Cerebellar cortex (tissue), 1 donor: ENCODE measurements at regions not wholly inside any gene's neighbourhood (a gene's known extent, or its start where the extent isn't known, plus 50 kb on each side); places are given as distances from the start of the nearest gene placed in this dataset.

ENCODE experiments used
- DNase-seq: peaks from one replicate; pipeline ENCODE4 v3.0.0-alpha.2; 2015; ENCODE audit warnings: low spot score

GRCh38 chr22:48984639-48985038, 843.0 kb downstream of the BRD1 start:
- DNase-seq = no peak

GRCh38 chr22:48982321-48982905, 845.3 kb downstream of the BRD1 start:
- no peak for DNase-seq

DNA sequence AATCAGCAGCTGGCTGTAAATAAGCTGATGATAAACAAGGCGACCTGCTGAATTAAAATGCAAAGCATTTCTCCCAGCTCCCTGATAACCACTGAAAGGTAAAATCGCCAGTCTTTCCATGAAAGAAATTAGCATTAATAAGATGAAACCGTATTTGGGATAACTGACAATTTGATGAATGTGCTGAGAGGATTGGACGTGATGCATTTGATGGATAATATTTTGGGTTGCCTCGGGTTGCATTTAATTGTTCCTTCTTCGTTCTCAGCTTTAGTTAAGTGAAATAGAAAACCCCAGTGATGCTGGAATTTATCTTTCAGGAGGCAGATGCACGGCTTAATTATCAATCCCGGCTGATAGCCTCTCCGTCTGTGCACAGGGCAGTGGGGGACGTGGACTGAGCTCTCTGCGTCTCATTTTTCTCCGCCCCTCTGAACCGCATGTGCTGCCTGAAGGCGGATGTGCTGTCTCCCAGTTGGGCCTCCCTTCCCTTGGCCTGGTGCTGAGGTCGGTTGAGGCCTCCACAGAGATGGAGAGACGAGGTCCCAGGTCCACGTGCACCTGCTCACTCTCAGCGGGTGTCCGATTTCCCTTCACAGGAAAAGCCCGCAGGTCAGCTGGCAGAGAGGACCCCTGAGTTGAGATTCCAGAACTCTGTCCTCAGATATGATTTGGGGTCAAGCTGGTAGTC, 846.2 kb downstream of the BRD1 start:
- DNase-seq = no peak

- DNase-seq = no peak
Observed at GRCh38 chr22:48980918-48981317, 846.8 kb downstream of the BRD1 start.

GRCh38 chr22:48980409-48980808, 847.3 kb downstream of the BRD1 start:
- no peak for DNase-seq

DNA sequence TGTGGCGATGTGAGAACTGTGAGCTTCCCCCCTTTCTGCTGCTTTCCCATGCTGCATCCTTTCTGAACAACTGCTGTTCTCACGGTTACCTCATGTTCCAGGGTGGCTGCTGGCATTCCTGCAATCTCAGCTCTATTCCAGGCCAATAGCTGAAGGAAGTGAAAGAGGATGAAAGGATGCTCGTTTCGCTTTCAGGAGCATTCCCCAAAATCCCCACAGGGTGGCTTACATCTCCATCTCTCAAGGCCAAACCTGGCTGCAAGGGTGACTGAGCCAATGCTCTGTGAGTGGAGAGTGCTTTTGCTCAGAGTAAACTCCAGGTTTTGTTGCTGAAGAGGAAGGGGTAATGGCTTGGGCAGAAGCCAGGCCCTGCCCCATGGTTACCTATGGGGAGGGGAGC, 848.2 kb downstream of the BRD1 start:
- peak; percentile 49 for DNase-seq

DNA sequence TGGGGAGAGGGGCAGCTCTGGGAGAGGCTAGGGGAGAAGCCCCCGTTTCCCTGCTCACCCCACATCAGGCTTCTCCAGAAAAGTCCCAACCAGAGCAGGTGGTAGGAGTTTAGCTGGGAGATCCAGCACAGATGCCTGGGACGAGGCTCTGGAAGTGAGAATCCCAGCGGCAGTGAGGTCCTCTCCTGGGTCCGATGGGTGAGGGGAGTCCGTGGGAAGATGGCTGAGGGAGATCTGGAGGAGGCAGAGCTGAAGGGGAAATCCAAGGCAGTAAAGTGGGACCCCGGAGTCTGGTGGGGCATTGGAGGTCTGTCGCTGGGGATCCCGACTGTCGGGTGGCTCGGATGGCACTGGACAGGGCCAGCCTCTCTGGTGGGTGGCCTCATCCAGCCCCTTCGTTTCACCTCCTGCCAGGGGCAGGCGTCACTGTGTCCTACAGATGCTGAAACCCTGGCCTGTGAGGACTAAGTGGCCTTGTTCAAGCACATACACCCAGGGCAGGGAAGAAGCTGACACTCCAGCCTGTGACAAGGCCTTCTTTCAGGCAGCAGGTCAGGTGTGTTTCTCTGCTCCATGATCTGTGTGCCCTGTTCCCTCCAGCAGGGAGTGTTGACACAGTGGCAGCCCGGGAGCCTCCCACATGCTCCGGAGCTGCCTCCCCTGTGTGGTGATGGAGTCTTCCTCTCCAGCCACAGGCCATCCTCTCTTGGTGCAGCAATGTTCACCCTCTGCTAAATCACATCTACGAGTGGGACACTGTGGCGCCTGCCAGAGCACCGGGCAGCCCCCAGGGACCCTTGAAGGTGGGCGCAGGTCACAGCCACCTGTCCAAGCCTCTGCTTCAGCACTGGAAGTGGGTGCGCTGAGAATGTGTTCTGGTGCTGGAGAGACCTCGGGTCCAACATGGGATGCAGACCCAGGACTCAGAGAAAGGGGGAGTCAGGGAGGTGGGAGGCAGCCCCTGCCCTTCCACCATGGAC, 850.8 kb downstream of the BRD1 start:
- DNase-seq = no peak

DNA sequence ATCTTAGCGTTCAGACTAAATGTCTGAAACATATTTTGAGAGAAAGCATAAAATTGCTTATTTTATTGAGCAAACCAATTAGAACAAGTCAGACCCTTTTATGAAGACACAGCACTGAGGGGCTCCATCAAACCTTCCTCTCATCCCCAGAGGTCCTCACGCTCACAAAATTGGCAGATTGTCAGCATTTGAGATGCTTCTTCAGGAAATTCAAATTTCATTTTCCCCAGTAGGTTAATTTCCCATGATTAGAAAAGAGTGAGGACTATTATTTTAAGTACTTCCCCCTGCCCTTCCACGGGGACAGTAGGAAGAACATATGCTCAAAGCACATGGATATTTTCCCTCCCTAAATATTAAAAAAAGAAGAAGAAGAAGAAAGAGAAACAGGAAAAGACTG, 851.8 kb downstream of the BRD1 start:
- no peak for DNase-seq

DNA sequence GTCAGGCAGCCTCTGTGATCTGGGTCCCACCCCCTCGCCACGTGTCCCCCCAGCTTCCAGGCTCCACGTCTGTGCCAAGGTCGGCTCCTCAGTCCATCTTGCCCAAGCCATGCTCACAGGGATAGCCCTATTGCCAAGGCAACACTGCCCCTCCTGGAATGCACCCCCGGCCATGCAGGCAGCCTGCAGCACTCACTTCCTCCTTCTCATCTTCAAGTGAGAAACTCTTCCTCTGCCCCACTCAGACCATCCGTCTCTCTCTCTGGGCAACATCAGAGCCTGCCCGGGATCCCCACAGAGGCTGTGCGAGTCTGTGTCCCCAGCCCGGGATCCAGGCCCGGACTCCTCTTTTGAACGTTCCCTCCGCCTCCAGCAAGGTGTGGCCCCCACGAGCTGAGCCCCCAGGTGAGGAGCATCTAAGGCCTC, 852.3 kb downstream of the BRD1 start:
- DNase-seq = no peak

GRCh38 chr22:48974443-48975315, 853.0 kb downstream of the BRD1 start:
- DNase-seq = no peak

DNA sequence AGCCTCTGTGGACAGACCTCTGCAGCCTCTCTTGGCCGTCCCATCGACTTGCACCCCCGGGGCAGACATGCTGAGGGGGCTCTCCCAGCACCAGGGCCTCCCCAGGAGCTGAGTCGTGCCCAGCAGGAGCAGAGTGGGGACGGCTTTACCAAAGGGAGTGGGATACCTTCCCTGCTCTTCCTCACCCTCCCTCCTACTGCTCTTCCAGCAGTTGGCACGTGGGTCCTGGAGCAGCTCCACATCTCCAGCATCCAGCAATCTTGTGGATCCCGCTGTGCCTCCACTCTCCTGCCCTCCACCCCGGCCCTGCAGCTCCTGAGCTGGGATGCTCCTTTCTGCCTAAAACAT, 854.0 kb downstream of the BRD1 start:
- no peak for DNase-seq

DNA sequence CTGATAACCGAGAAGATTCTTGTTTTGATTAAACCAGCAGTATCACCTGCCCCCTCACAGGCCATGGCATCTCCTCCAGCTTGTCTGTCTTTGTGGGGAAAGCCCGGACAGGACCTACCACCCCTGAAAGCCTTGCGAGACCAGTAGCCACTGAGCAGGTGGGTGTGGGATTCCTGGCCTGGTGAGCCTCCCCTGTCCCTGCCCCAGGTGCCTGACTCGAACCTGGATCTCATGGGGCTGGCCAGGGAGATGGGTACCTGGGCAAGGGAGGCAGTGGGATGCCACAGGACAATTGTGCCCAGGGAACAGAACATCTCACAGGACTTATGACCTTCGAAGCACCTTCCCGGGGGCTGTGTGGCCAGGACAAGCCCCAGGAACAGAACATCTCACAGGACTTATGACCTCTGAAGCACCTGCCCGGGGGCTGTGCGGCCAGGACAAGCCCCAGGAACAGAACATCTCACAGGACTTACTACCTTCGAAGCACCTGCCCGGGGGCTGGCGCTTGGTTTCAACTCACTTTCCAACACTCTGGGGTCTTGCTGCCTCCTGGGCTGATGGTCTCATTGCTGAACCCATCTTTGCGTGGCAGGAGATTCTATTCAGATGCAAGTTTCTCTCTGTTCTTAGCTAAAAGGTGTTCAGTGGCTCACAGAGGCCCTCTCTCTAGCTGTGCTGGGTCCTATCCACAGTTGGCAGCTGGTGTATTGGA, 854.5 kb downstream of the BRD1 start:
- DNase-seq = no peak

- DNase-seq = peak; percentile 51
Observed at GRCh38 chr22:48968201-48968959, 859.3 kb downstream of the BRD1 start.

- DNase-seq = no peak
Observed at GRCh38 chr22:48963405-48963804, 864.3 kb downstream of the BRD1 start.

DNA sequence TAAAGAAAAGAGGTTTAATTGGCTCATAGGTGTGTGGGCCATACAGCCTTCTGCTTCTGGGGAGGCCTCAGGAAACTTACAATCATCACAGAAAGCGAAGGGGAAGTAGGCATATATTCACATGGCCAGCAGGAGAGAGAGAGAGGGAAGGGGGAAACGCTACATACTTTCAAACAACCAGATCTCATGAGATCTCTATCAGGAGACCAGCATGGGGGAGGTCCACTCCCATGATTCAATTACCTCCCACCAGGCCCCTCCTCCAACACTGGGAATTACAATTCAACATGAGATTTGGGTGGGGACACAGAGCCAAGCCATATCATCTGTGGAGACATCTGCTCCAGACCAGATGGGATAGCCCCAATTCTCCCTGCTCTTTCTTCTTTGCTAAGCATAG, 866.0 kb downstream of the BRD1 start:
- no peak for DNase-seq

DNA sequence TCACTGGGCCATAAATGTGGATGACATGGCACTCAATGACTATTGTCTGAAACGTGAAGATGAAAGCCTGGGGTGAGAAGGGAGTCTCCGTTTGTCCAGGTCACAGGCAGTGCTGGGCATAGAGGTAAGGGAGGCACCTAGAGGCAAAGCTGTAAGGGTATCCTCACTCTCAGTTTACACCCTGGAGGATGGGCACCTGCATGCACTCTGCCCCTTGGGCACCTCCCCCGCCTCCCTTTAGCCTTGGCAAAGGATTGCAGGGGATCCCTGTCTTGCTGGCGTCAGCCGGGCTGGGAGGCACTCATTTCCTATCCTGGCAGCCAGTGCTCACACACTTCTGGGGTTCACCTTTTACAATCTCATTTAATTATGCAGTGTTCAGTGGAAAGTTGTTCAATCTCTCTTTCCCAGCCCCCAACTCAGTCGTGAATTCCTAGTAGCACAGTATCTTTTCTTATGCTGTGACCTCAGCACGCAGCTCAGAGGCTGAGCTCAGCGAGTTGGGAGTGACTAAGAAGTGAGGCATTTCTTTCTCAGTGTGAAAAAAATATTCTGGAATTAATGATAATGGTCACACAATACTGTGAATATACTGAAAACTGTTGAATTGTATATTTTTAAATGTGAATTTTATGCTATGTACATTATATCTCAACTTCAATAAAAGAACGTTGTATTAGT, 866.6 kb downstream of the BRD1 start:
- DNase-seq = no peak

DNA sequence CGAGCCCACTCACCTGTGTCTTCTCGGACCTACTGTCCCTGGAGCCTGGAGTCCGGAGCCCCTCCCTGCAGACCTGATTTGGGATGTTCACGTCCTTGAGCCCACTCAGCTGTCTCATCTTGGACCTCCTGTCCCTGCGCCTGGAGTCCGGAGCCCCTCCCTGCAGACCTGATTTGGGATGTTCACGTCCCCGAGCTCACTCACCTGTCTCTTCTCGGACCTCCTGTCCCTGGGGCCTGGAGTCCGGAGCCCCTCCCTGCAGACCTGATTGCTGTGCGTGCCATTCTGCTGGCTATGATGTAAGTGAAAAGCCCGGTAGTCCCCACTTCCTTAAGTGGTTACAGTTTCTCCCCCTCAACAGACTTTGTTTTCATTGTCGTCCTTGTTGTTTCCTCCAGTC, 867.1 kb downstream of the BRD1 start:
- no peak for DNase-seq

GRCh38 chr22:48959496-48959895, 868.2 kb downstream of the BRD1 start:
- no peak for DNase-seq

DNA sequence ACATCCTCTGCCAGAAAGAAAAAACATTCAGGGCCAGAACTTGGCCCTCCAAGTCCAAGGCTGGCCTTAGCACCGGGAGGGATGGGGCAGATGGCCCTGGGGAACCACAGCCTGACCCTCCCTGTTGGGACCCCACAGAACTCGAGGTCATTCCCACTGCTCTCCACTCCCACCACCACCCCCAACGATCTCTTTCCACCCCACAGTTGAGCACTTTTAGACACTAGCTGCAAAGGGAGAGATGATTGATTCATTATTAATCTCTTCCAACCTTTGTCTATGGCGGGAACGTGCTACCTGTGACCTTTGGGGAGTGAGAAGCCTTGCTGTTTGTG, 869.7 kb downstream of the BRD1 start:
- no peak for DNase-seq

GRCh38 chr22:48957311-48957986, 870.2 kb downstream of the BRD1 start:
- no peak for DNase-seq
